GM11168 (cell line): ENCODE measurements at regions not wholly inside any gene's neighbourhood (a gene's known extent, or its start where the extent isn't known, plus 50 kb on each side); places are given as distances from the start of the nearest gene placed in this dataset.
"Not testable (repeated sequence)": the region's sequence is repeated elsewhere in the genome, so short reads cannot be mapped to it uniquely, and the experiment has no call there.

Experiments used
- in situ Hi-C: fragments of 300-500 bp; cut with MboI; formaldehyde crosslinking; loops from one replicate; pipeline ENCODE4 v1.12.0; 2022; ENCODE audit warnings: low sequenced_read_pairs; ENCODE audit not compliant: unreplicated experiment

DNA sequence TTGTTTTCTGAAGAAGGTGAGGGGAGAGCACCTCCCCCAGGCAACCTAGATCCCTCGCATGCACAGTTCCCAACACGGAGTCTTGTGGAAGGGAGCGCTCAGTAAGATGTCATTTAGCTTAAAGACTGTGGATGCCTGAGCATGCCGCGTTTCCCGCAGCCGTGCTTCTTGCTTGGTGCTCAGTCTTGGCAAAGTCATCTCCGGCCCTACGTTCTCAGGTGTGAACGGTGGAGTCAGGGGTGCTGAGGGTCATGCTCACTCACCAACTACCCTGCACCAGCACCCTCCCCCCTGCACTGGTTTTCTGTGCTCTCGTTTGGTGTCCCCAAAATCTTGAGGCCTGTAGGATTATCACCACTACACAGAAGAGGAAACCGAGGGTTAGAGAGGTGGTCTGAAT is 202.1 kb downstream of the RHOU start:
- in situ Hi-C loops, result no loop called here

DNA sequence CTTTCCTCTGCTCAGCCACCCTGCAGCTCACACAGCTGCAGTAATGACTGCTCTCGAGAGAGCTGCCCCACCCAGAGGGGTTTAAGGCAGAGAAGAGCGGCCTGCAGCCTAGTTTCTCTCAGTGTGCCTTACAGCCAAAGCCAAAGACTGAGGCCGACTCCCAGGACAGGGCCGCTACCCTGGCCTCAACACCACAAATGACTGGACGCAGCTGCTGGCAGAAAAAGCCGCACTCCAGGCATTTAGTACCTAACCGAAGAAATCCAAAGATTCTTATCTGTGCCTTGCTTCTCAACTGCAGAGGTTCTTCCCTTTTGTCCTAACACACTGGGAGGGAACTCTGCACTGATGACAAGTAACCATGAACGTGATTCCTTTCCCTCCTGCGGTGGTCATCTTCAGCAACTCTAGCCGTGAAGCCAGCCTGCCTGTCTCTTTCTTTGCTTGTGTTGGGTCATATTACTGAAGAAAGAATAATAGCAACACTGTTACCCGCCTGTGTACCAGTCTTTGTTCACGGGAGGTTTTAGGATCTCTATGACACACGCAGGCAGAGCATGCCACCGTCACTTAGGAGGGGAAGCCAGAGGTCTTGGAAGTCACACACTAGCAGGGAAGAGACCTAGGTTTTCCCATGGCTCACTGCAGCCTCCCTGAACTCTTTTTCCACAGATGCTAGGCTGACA is 202.7 kb downstream of the RHOU start:
- in situ Hi-C loops, result no loop called here

DNA sequence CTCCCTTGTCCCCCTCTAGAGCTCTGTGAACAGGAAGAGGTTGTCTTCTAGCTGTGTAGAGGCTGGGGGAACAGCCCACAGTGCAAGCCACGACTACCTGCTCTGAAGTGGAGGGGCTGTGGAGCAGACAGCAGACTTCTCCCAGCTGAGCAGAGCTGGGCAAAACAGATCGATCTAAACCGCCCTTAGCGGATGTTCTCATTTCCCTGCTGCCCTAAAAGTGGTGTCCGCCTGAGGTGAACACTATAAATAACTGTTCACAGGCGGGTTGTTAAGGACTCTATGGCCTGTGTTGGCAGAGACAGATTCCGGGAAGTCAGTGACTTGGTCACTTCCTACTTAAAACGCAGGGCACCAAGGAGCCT is 203.2 kb downstream of the RHOU start:
- in situ Hi-C loops, result no loop called here

DNA sequence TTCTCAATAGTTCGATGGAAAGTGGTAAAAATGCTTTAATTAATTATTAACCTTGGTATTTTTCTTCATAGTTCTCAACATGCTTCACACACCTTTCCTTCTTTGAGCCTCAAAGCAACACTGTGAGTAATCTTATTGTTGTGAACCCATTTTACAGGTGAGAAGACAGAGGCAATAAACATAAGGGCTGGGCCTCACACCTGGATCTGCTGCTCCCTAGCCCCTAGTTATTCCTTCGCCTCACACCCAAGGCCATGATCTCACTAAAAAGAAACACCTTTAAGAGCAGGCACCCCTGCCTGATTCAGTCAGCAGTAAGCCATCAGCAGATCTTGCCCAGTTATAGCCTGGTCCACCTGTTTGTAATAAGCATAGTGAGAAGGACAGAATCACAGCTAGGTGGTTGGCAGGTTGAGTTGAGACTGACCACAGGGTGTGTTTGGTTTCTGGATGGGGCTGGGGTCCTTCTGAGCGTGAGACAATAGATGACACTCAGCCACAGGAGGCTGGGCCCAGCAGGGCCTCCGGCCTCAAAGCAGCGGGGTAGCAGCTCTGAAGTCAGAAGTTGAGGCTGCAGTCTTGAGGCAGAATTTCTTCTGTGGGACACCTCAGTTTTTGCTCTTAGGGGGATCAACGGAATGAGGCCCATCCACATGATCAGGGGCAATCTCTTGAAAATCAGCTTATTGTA is 203.9 kb downstream of the RHOU start:
- in situ Hi-C loops, result no loop called here

DNA sequence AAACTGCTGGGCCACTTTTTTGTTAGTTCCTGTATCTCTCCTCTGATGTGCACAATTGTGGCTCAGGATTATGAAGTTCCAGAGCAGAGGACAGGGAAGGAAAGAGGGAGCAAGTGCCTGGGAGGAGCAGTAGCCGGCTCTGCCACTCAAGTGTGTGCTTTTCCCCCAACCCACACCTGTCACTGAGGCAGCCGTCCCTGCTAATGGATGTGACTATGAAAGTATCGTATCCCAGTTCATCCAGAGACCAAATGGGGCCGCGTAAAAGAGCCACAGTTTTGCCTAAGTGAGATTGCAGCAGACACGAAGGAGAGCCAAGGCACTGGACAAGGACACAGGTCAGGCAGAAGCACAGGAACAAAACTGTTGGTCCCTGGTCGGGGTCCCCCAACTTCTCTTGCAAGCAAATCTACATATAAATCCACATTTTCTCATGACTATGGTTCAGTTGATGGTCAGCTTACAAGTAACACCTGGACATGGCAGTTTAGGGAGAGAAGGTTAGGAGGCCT is 204.7 kb downstream of the RHOU start:
- in situ Hi-C loops, result no loop called here

DNA sequence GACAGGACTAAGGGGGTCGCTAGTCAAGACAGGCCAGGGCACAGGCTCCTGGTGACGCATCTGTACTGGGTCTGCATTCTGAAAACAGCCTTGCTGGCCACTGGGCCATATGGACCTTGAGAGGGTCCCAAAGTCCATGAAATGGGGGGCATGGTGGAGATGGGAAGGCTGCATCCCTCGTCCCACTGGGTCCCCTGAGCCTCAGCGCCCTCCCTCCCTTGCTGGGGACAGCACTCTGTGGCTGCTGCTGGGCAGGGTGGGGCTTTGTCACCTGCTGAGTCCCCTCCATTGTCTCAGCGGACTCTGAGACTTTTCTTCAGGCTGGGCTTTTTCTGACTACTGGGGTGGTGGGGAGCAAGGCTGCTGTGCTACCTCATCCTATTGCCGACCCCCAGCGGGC is 205.2 kb downstream of the RHOU start:
- in situ Hi-C loops, result no loop called here

DNA sequence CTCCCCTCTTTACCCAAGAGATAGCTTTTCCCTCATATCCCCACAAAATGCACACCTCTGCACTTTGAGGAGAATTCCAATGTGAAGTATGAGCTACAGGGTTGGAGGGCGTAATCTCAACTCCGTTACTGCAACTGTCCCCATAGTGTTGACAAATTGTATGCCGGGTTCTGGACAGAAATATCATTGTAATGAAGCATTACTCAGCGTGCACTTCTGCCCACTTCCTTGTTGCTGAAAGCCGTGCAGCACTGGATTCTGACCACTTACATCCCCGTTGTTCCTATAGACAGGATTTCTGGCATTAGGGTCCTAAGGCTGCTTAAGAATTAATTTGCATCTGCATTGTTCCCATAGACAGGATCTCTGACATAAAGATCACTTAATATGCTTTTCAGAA is 205.6 kb downstream of the RHOU start:
- in situ Hi-C loops, result no loop called here

DNA sequence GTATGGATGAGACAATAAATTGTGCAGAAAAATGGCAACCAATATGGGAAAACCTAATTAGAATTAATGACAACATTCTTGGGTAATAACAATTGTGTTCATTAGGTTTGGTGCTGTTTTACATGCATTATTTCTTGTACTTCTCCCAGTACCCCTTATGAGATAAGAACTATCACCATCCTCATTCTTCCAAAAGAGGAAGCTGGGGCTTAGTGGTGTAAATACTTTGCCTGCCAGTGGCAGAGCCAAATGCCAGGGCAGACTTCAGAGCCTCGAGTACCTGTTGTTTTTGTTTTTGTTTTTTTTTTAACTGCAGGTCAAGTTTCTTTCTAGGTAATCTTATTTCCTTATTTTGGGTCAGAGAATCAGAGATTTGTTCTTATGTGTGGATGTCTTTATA is 206.4 kb downstream of the RHOU start:
- in situ Hi-C loops, result no loop called here

DNA sequence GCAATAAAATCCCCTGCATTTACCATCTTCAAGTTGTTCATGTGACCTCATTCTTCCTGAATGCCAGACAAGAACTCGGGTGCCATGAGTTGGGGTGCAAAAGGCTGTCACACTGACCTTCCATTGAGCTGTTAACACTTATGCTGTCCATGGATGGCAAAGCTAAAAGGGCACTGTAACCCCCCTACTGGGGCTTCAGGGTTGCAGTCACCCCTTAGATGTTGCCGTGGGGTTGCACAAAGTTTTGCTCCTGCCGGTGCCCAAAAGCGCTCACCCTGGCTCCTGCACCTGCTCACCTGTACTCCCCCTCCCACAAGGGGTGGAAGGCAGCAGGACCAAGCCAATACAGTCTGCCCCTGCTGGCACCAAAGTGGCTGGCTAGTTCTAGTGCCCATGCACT is 208.2 kb downstream of the RHOU start:
- in situ Hi-C loops, result no loop called here

DNA sequence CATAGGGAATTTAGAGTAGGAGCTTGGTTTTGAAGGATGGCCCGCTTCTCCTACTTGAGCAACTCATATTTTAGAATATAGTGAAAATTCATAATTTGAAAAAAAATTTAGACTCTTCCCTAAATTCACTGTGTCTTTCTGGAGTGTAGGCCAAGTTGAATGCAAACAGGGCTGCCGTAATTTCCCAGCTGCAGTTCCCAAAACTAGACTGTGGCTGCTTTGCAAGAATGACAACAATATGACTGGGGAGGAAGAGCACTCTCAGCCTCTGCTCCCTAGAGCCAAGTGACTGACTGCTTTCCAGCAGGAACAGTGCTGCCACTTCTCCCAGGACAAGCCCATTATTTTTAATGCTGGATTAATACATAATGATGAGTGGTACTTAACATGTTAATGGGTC is 209.0 kb downstream of the RHOU start:
- in situ Hi-C loops, result no loop called here

DNA sequence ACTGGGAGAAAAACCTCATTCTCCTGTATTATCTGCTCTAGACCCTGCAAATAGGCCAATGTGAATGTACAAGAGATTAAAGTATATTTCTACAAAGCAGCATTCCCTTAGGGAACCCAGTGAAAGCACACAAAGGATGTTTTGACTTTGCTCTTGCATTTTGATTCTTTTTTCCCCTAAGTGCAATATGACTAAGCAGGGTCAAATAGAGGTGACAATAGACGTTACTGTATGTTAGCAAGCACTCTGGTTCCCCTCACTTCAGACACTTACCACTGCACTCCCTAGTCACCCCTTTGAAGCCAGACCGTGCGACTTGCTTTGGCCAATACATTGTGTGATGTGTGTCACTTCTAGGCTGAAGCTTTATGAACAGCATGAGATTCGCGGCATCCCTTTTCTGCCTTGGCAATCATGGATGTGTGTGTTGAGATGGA is 209.7 kb downstream of the RHOU start:
- in situ Hi-C loops, result no loop called here

DNA sequence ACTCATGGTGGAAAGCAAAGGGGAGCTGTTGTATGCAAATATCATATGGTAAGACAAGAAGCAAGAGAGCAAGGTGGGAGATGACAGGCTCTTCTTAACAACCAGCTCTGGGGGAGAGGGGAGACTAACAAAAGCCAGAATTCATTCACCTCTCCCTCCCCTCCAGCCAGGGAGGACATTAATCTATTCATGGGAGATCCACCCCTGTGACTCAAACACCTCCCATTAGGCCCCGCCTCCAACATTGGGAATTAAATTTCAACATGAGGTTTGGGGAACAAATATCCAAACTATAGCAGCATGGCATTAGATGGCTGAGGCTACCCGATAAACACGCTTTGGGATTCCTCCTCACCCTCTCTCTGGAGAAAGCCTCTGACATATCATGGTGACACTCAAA is 210.6 kb downstream of the RHOU start:
- in situ Hi-C loops, result no loop called here

DNA sequence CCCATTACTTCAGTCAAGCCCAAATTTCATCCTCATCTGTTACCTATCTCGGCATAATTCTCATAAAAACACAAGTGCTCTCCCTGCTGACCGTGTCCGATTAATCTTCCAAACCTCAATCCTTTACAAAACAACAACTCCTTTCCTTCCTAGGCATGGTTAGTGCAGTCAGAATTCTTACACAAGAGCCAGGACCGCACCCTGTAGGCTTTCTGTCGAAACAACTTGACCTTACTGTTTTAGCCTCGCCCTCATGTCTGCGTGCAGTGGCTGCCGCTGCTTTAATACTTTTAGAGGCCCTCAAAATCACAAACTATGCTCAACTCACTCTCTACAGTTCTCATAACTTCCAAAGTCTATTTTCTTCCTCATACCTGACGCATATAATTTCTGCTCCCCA is 214.3 kb downstream of the RHOU start:
- in situ Hi-C loops, result not testable (repeated sequence)

DNA sequence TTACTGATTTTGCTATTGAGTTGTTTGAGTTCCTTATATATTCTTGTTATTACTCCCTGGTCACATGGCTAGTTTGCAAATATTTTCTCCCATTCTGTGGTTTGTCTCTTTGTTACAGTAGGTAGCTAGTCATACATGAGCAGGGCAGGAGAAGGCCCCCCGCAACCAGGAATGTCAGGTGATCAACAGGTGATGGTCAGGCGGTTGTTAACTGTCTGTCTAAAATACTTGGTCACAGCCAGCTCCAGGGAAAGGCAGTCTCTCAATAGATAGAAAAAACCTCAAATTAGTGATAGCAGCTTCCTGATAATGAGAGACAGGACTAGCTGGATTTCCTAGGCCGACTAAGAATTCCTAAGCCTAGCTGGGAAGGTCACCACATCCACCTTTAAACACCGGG is 217.9 kb downstream of the RHOU start:
- in situ Hi-C loops, result no loop called here

DNA sequence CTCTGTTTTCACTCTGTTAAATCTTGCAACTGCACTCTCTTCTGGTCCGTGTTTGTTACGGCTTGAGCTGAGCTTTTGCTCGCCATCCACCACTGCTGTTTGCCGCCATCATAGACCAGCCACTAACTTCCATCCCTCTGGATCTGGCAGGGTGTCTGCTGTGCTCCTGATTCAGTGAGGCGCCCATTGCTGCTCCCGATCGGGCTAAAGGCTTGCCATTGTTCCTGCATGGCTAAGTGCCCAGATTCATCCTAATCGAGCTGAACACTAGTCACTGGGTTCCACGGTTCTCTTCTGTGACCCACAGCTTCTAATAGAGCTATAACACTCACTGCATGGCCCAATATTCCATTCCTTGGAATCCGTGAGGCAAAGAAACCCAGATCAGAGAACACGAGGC is 218.5 kb downstream of the RHOU start:
- in situ Hi-C loops, result not testable (repeated sequence)

DNA sequence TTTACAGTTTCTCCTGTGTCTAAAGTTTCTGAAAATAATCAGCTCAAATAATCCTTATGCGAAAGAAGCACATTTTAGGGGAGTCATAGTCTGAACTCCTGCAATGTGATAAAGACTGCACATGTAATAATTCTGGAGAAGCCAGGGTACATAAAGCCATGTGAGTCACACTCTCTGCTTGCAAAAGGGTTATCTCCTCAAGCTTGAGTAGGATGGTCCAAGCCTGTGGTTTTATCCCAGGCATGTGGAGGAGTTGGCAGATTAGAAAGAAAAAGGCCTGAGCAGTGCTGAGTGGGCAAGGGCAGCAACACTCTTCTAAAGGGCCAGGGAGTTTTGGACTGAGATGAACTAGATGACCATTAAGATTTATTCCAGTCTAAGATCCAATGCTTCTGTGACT is 220.4 kb downstream of the RHOU start:
- in situ Hi-C loops, result no loop called here

DNA sequence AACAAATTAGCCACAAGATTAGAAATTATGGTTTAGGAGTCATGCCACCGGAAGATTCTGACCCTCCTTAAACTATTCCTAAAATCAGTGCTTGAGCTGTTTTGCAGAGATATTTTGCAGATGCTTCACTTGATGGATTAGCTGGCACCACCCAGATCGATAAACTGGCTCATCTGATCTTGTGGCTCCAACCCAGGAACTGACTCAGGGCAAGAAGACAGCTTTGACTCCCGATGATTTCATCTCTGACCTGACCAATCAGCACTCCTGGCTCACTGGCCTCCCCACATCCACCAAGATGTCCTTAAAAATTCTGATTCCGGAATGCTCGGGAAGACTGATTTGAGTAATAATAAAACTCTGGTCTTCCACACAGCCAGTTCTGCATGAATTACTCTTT is 221.6 kb downstream of the RHOU start:
- in situ Hi-C loops, result no loop called here

DNA sequence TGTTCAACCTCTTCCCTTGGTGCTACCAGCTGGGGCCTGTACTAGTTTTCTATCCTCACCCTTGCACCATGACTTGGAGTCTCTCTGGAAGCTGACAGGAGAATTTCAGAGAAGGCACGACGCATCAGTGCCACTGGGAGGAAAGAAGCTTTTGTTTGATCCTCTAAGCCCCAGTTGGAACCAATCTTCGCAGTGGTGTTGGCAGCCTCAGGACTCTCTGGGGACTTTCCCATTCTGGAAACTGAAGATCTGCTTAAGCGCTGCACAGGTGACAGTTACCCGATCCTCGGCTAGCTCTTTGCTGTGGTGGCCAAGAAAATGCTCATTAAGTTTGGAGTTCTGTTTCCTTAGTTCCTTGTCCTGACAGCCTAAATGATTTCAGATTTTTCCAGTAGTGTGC is 222.3 kb downstream of the RHOU start:
- in situ Hi-C loops, result no loop called here

DNA sequence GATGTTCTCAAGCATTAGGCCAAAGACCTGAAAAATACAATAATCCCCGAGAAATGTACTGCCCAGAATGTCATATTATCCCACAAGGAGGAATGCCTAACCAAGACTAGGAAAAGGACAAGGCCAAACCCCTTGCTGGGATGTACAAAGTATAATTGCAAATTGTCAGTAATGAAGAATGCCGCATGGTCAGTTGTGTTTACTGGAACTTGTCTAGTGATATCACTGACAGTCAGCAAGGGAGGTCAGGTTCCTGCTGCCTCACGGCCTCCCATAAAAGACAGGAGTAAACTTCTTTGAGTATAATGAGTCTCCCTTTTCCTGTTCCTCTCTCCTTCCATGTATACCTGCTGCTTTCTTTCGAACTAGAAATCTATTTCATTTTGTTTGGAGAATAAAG is 222.8 kb downstream of the RHOU start:
- in situ Hi-C loops, result no loop called here

DNA sequence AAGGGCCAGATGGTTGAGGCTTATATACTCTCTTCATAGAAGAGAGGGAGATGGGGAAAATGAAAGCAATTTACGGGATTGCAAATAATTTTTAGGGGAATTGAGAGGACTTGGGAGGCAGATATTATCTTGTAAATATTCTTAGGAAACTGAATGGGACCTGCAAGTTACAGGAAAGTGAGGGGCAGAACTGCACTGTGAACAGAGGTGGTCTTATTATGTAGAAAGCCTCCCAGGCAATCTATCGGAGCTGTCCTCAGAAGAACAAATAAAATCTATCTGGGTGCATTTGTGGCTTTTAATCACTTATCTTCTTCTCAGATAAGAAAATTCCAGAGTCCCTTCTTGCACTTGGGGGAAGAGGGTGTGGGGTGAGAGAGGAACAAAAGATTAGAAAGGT is 223.5 kb downstream of the RHOU start:
- in situ Hi-C loops, result no loop called here

DNA sequence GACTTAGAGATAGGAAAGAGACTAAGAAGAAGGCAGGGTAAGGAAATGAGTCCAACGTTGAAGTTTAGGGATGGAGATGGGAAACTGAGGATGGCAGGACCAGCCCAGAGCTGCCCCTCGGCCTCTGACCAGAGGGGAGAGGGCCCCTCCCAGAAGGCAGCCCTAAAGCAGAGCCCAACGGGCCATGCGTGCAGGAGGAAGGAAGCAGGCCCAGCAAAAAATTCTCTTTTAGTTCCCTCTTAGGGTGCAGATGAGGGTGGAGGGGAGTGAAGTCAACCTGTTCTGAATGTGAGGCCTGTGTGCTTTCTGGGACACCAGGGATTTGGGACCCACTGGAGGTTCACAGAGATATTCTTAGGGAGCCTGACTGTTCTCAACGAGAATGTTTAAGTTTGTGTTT is 225.4 kb downstream of the RHOU start:
- in situ Hi-C loops, result no loop called here

DNA sequence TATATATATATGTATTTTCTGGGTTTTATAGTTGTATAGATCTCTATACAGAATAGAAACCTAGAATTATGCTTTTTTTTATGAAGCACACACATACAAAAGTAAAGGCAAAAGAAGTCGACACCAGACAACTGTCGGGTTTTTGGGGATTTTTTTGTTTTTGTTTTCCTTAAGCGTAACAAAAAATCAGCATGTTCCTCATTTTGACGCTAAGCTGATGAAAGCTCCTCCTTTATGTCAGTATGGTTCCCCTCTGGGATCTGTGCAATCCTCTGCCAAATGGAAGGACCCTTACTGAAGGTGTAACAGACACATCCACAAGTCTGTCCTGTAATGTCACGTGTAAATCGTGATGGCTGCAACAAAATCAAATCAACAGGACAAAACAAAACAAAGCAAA is 226.2 kb downstream of the RHOU start:
- in situ Hi-C loops, result no loop called here
